Sciatic nerve (tissue), 2 donors: ENCODE measurements at regions not wholly inside any gene's neighbourhood (a gene's known extent, or its start where the extent isn't known, plus 50 kb on each side); places are given as distances from the start of the nearest gene placed in this dataset.

Experiments used
- ATAC-seq: fragments of 200-7000 bp; cut with Tn5 transposase; one replicate; pipeline ENCODE4 v1.9.1; 2020; ENCODE audit warnings: mild to moderate bottlenecking, moderate library complexity
- DNase-seq: peaks from one replicate; pipeline ENCODE4 v3.0.0-alpha.2; 2020; ENCODE audit warnings: low spot score
- intact Hi-C: fragments of 100-400 bp; cut with DNase I; formaldehyde crosslinking; loops from one replicate; pipeline ENCODE4 v1.14.2; 2022
- donor health status: DM: no; HTN: no; CAD: no.
- donor health status: DM: no; HTN: no; CAD: no.

DNA sequence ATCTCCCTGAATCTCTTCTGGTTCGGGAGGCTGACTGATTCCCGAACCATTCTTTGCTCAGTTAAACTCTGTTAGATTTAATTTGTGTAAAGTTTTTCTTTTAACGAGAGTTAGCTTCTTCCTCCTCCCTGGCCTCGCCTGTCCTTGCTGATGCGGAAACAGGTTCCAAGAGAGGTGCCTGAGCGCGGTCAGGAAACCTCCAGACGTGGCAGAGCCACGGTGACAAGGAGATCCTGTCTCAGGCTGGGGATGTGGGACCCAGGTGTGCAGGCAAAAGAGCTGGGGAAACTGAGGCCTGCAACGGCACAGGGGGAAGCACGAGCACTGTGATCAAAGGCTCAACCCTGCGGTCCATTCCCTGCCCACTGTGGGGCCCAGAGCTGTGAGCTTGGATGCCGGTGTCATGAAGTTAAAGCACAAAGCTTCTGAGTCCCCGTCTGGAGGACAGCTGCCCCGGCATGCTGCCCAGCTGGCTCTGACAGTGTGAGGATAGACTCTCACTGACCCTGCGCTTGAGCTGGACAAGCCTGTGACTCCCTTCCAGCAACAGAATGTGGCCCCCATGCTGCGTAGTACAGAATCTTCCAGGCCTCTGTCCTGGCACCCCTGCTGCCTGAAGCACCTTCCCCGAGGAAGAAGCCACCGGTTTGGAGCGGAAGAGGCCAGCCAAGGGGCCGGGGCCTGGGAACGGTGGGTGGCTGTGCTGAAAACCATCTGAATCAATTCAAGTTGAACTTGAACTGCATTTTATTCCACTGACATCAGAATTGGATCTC lies 960.6 kb downstream of the BRD1 start:
- intact Hi-C loops: no loop called here
- no peak for ATAC-seq
- peak; percentile 34 for DNase-seq

GRCh38 chr22:48864748-48865147 lies 962.9 kb downstream of the BRD1 start:
- DNase-seq (peak; percentile 40), ATAC-seq (no peak)
- intact Hi-C loops: no loop called here

- intact Hi-C loops: no loop called here
- ATAC-seq (no peak), DNase-seq (no peak)
Measured at GRCh38 chr22:48863965-48864528, 963.6 kb downstream of the BRD1 start.

- intact Hi-C loops: no loop called here
- DNase-seq (no peak), ATAC-seq (no peak)
Measured at GRCh38 chr22:48860557-48860956, 967.1 kb downstream of the BRD1 start.

DNA sequence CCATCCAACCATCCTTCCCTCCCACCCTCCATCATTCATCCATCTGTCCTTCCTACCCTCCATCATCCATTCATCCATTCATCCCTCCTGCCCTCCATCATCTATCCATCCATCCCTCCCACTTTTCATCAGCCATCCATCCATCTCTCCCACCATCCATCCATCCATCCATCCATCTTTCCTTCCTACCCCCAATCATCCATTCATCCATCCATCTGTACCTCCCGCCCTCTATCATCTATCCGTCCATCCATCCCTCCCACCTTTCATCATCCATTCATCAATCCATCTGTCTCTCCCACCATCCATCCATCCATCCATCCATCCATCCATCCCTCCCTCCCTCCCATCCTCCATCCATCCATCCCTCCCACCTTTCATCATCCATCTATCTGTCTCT lies 968.8 kb downstream of the BRD1 start:
- DNase-seq (no peak), ATAC-seq (no peak)
- intact Hi-C loops: no loop called here

- intact Hi-C loops: no loop called here
- peak; percentile 53 for DNase-seq
- no peak for ATAC-seq
Measured at GRCh38 chr22:48858121-48858520, 969.6 kb downstream of the BRD1 start.

DNA sequence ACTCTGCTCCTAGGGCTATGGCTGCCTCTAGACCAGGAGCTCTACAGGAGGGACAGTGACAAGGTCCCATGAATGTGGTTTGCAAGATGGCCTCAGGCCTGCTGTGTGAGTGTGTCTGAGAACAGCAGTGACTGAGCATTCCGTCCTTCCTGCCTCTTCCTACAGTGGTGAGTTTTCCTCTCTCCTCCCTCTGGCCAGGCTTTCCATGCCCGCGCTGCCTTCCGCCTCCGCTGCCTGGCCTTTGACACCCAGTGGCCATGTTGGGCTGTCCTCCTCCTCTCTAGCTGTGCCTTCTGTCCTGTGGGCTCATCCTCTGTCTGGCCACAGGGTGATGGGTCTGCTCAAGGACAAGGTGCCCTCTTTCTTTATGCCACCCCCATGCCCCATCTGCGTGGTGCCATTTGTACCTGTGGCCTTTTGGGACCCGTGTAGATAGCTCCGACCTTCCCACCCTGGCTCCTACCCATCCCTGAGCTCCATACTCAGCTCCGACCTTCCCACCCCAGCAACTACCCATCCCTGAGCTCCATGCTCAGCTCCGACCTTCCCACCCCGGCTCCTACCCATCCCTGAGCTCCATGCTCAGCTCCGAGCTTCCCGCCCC lies 970.4 kb downstream of the BRD1 start:
- no peak for DNase-seq
- ATAC-seq: no peak
- intact Hi-C loops: no loop called here

GRCh38 chr22:48856308-48856615 lies 971.4 kb downstream of the BRD1 start:
- ATAC-seq: no peak
- no peak for DNase-seq
- intact Hi-C loops: no loop called here

DNA sequence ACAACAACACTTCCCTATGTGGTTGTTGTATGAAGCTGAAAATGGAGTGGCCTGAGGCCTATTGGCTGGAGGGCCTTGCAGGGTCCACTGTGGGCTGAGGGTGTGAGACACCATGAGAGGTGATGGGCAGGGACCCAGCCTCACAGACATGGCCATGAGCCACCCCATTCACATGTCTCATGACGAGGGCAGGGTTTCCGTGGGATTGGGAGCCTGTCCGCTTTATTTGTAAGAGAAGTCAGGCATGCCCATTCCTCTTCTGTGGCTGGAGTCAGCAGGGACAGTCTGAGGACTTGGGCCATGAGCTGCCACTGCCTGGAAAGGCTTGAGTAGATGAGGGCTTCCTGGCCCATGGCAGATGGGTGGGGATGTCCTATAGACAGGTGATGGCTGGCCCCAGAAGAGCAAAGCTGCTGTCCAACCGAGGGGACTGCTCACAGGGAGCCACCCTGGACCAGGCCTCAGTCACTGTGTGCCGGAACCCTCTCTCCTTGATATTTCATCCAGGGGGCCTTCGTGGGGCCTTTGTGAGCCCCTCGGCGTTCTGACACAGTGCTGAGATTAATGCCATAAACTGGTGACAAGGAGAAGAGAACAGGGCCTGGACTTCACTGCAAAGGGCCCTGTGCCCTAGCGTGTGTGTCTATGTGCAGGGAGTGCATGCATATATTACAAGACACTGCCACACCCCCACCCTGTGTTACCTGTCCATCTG lies 971.9 kb downstream of the BRD1 start:
- ATAC-seq: no peak
- no peak for DNase-seq
- intact Hi-C loops: no loop called here

GRCh38 chr22:48855013-48855412 lies 972.7 kb downstream of the BRD1 start:
- intact Hi-C loops: no loop called here
- DNase-seq: no peak
- no peak for ATAC-seq

DNA sequence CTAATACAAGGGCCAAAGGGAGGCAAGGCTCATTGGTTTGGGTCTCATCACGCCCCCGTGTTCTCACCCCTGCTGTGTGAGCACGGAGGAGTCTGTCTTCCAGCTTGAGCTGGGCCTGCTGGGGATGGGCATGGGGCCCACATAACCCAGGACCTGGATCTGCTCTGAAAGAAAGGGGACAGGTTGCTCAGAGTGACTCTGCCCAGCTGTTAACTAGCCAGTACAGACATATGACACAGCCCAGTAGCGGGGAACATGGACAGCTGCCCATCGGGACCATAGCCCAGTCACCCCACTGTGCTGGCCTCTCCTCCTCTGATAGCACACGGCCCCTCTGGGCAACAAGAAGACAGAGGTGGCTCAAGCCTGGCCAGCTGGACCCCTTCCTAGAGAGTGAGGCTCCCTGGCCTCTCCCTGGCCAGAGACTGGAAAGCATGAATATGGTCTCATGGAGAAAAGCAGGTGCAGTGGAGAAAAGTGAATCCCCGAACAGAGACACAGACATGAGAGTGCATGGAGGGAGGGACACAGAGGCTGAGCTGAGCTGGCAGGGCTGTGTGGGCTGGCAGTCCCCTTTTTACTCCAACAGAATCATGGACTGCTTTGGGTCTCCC lies 973.9 kb downstream of the BRD1 start:
- DNase-seq: no peak

GRCh38 chr22:48851933-48852549 lies 975.6 kb downstream of the BRD1 start:
- ATAC-seq (no peak), DNase-seq (no peak)
- intact Hi-C loops: no loop called here

More for the DNA sequence above, 973.9 kb downstream of the BRD1 start:
- intact Hi-C loops: no loop called here
- ATAC-seq: no peak

- peak; percentile 22 for DNase-seq
- no peak for ATAC-seq
- intact Hi-C loops: no loop called here
Measured at GRCh38 chr22:48850658-48851287, 976.9 kb downstream of the BRD1 start.

- intact Hi-C loops: no loop called here
- peak; percentile 23 for DNase-seq
Measured at GRCh38 chr22:48849963-48850657, 977.6 kb downstream of the BRD1 start.

GRCh38 chr22:48849219-48849912 lies 978.3 kb downstream of the BRD1 start:
- ATAC-seq: no peak
- intact Hi-C loops: no loop called here
- DNase-seq: peak; percentile 31

More at GRCh38 chr22:48849963-48850657, 977.6 kb downstream of the BRD1 start:
- ATAC-seq: no peak

DNA sequence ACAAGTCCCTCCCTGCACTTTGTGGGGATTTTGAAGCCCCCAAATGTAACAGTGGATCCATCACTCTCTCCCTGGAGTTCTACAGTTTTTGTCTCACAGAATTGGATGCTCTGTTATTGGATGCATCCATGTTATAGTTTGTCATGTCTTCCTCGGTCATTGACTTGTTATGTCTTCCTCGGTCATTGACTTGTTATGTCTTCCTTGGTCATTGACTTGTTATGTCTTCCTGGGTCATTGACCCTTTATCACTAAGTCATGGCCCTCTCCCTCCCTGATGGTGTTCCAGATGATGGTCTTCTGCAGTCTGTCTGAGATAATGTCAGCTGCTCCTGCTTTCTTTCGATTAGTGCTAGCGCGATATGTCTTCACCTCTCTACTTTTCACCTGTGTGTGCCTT lies 981.5 kb downstream of the BRD1 start:
- ATAC-seq (no peak), DNase-seq (no peak)
- intact Hi-C loops: no loop called here

DNA sequence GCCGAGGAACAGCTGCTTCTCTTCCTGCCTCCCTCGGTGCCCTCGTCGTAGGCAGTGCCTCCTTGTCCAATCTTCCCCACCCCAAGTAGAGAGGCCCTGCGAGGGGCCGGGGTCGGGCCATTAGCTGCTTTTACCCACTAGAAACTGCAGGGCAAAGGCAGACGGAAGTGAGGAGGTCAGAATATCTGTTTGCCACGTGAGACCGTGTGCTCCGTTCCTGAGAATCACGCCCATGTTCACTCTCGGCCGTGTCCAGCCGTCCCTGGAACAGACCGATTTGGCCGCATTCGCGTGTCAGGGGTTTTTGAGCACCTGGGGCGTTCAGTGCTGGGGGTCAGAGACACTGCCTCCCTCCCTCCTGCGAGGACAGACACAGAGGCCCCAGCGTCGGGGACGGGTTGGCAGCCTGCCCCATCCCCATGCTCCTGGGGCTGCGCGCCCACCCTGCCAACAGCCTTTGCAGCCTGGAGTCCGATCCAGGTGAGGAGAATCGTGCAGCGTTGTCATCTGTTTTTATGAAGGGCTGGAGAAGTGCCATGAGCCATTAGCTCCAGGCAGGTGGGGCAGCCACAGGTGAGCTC lies 982.2 kb downstream of the BRD1 start:
- intact Hi-C loops: no loop called here
- DNase-seq: no peak
- no peak for ATAC-seq
